ENCODE measurements at regions not wholly inside any gene's neighbourhood (a gene's known extent, or its start where the extent isn't known, plus 50 kb on each side); places are given as distances from the start of the nearest gene placed in this dataset.

GRCh38 chr12:83805156-83805772, 1107.3 kb downstream of the SLC6A15 start:
- no peak for TF ChIP-seq EZH2 (IDR thresholded peaks at IDR 0.05; ENCODE audit: borderline replicate concordance, low read length)
- TF ChIP-seq, protein P1, sequence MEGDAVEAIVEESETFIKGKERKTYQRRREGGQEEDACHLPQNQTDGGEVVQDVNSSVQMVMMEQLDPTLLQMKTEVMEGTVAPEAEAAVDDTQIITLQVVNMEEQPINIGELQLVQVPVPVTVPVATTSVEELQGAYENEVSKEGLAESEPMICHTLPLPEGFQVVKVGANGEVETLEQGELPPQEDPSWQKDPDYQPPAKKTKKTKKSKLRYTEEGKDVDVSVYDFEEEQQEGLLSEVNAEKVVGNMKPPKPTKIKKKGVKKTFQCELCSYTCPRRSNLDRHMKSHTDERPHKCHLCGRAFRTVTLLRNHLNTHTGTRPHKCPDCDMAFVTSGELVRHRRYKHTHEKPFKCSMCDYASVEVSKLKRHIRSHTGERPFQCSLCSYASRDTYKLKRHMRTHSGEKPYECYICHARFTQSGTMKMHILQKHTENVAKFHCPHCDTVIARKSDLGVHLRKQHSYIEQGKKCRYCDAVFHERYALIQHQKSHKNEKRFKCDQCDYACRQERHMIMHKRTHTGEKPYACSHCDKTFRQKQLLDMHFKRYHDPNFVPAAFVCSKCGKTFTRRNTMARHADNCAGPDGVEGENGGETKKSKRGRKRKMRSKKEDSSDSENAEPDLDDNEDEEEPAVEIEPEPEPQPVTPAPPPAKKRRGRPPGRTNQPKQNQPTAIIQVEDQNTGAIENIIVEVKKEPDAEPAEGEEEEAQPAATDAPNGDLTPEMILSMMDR (IDR thresholded peaks at IDR 0.05; ENCODE audit: low read length): no peak
